ENCODE measurements at regions not wholly inside any gene's neighbourhood (a gene's known extent, or its start where the extent isn't known, plus 50 kb on each side); places are given as distances from the start of the nearest gene placed in this dataset.
"Not testable (repeated sequence)": the region's sequence is repeated elsewhere in the genome, so short reads cannot be mapped to it uniquely, and the experiment has no call there.

GRCh38 chr20:47973519-47974233 is 188.4 kb upstream of the SULF2 start:
- no peak for DNase-seq

- no peak for DNase-seq
Observed at GRCh38 chr20:47972916-47973309, 187.6 kb upstream of the SULF2 start.

GRCh38 chr20:47972297-47972915 is 187.1 kb upstream of the SULF2 start:
- peak; percentile 9 to 40 for DNase-seq

GRCh38 chr20:47971058-47971791 is 185.9 kb upstream of the SULF2 start:
- DNase-seq: no peak

- DNase-seq: no peak
Observed at GRCh38 chr20:47970282-47970903, 185.1 kb upstream of the SULF2 start.

- no peak for DNase-seq
Observed at GRCh38 chr20:47969426-47969825, 184.1 kb upstream of the SULF2 start.

- DNase-seq: no peak
Observed at GRCh38 chr20:47968541-47969310, 183.4 kb upstream of the SULF2 start.

GRCh38 chr20:47964149-47964548 is 178.9 kb upstream of the SULF2 start:
- no peak for DNase-seq

- DNase-seq: no peak
Observed at GRCh38 chr20:47963022-47963421, 177.7 kb upstream of the SULF2 start.

GRCh38 chr20:47962286-47962963 is 177.1 kb upstream of the SULF2 start:
- DNase-seq: no peak

GRCh38 chr20:47960769-47961541 is 175.7 kb upstream of the SULF2 start:
- no peak for DNase-seq

GRCh38 chr20:47960277-47960676 is 175.0 kb upstream of the SULF2 start:
- no peak for DNase-seq

- DNase-seq: not testable (repeated sequence)
Observed at GRCh38 chr20:47957989-47958801, 172.9 kb upstream of the SULF2 start.

- DNase-seq: no peak
Observed at GRCh38 chr20:47957135-47957534, 171.9 kb upstream of the SULF2 start.

GRCh38 chr20:47956268-47956995 is 171.2 kb upstream of the SULF2 start:
- DNase-seq: no peak

GRCh38 chr20:47953471-47953870 is 168.2 kb upstream of the SULF2 start:
- no peak for DNase-seq

GRCh38 chr20:47952023-47952564 is 166.8 kb upstream of the SULF2 start:
- no peak for DNase-seq

GRCh38 chr20:47951521-47951971 is 166.3 kb upstream of the SULF2 start:
- no peak for DNase-seq

- DNase-seq: no peak
Observed at GRCh38 chr20:47950913-47951283, 165.6 kb upstream of the SULF2 start.

All from inflammatory macrophage treated with lipopolysaccharide for 1 hour (primary cell).